HepG2 (cell line): ENCODE measurements at regions not wholly inside any gene's neighbourhood (a gene's known extent, or its start where the extent isn't known, plus 50 kb on each side); places are given as distances from the start of the nearest gene placed in this dataset.

Experiments
- CEBPB ChIP-seq: IDR thresholded peaks from 2 replicates; pipeline ENCODE4 v1.6.1; 2011; ENCODE audit warnings: low read depth, low read length, improper control_type of control experiment, borderline replicate concordance
- HCFC1 ChIP-seq: fragments of 150-350 bp; IDR thresholded peaks from 2 replicates; pipeline ENCODE4 v1.6.1; 2014; ENCODE audit warnings: low read depth, low read length
- POLR2A ChIP-seq, 2 experiments: IDR thresholded peaks; 2 replicates each; pipeline ENCODE4 v1.6.1; 2011; ENCODE audit warnings: low read depth in 2 of 2, low read length in 2 of 2, mild to moderate bottlenecking in 1 of 2, moderate library complexity in 1 of 2; ENCODE audit not compliant: insufficient read depth in 1 of 2

DNA sequence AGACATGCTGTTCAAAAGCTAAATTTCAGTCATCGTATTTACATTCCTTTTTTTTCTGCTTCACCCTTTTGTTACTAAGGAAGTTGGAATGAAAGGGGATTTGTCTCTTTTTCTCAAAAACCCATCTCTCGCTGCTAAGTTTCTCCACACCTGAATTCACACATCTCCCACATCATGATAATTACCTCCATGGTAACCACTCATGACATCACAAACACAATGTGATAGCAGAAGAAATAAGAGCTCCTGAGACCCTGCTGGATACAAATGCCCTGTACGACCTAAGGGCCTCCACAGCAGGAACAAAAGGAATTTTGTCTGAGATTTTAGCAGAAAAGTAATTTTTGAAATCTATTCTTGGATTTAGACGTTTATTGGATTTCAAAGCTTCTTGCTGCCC lies 82.6 kb upstream of the GNAO1 start:
- no peak for TF ChIP-seq POLR2A (IDR thresholded peaks at IDR 0.05; ENCODE audit: insufficient read depth in 1 of 2, low read depth in 2 of 2, low read length in 2 of 2)
- TF ChIP-seq CEBPB = no peak
- no peak for TF ChIP-seq HCFC1
